ENCODE measurements at regions not wholly inside any gene's neighbourhood (a gene's known extent, or its start where the extent isn't known, plus 50 kb on each side); places are given as distances from the start of the nearest gene placed in this dataset.

DNA sequence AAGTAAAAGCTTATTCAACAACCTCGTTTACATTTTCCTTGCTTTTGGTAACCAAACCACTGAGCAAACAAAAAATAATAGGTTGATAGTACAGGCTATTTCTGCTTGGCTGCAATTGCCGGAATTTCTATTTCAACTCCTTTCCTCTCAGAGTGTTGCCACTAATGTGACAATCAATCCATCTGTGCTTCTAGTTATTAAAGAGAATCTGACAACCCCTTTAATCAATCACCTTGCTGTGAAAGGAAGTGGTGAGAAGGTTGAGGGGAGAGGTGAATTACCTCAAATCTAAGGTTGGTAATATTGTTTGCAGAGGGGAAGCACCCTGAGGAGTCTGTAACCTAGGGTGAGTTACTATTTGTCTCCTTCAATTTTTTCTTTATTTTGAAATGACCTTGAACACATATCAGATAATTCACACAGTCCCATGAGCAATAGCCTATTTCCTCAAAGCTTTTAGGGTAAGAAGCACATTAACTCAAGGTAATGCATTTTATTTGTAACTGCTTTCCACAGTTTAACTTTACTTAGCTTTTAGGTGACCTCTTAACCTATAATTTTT is 603.4 kb downstream of the MMUT start (continued):
- TF ChIP-seq, protein P1, sequence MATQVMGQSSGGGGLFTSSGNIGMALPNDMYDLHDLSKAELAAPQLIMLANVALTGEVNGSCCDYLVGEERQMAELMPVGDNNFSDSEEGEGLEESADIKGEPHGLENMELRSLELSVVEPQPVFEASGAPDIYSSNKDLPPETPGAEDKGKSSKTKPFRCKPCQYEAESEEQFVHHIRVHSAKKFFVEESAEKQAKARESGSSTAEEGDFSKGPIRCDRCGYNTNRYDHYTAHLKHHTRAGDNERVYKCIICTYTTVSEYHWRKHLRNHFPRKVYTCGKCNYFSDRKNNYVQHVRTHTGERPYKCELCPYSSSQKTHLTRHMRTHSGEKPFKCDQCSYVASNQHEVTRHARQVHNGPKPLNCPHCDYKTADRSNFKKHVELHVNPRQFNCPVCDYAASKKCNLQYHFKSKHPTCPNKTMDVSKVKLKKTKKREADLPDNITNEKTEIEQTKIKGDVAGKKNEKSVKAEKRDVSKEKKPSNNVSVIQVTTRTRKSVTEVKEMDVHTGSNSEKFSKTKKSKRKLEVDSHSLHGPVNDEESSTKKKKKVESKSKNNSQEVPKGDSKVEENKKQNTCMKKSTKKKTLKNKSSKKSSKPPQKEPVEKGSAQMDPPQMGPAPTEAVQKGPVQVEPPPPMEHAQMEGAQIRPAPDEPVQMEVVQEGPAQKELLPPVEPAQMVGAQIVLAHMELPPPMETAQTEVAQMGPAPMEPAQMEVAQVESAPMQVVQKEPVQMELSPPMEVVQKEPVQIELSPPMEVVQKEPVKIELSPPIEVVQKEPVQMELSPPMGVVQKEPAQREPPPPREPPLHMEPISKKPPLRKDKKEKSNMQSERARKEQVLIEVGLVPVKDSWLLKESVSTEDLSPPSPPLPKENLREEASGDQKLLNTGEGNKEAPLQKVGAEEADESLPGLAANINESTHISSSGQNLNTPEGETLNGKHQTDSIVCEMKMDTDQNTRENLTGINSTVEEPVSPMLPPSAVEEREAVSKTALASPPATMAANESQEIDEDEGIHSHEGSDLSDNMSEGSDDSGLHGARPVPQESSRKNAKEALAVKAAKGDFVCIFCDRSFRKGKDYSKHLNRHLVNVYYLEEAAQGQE (IDR thresholded peaks at IDR 0.05) = no peak
- TF ChIP-seq TAF1 (conservative IDR thresholded peaks at IDR 0.05) (no peak), NR2F2 (IDR thresholded peaks at IDR 0.05) (no peak), FOXA2 (IDR thresholded peaks at IDR 0.05) (no peak)

DNA sequence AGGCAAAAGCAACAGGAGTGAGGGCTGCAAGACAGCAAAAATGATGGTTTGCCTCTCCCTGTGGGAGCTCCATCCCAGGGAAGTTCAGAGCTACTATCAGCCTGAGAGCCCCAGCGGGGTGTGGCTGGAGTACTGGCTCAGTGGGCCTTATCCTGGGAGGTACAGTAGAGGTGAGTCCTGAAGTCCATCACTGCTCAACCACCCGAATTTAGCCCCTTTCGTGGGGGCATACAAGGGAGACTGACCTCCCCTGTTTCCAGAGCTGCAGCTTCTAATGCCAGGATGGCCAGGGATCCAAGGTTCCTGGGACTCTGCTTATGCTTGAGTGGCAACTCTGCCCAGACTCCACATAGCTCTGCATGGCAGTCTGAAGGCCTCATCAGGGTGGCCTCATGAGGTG is 617.8 kb downstream of the MMUT start:
- DNase-seq (ENCODE audit: low spot score) = no peak
- WGBS = 65% methylated on average over 3 of the region's 3 CpGs

More for the DNA sequence above, 617.8 kb downstream of the MMUT start:
- no peaks in the 10 kb centered on the region for H3K4me1 ChIP-seq (ENCODE audit: control insufficient read depth in 4 of 4, insufficient read depth in 4 of 4, low read length in 3 of 4)
- H3K36me3 ChIP-seq (ENCODE audit: control insufficient read depth in 4 of 4, insufficient read depth in 3 of 4, low read depth in 1 of 4, low read length in 3 of 4) = no peaks in the 10 kb centered on the region
- H3K9me3 ChIP-seq (ENCODE audit: control insufficient read depth in 4 of 4, low read length in 3 of 4) = peaks cover 0 to 6% (median 3%) of the 10 kb centered on the region in 4 donors
- TF ChIP-seq, protein P2, sequence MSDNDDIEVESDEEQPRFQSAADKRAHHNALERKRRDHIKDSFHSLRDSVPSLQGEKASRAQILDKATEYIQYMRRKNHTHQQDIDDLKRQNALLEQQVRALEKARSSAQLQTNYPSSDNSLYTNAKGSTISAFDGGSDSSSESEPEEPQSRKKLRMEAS (IDR thresholded peaks at IDR 0.05) = no peak
- TF ChIP-seq, protein P1 (IDR thresholded peaks at IDR 0.05) = no peak
- TF ChIP-seq GABPA (IDR thresholded peaks at IDR 0.05 in 1 of 2, conservative IDR thresholded peaks at IDR 0.05 in 1 of 2) = no peak
- TF ChIP-seq, protein P3, sequence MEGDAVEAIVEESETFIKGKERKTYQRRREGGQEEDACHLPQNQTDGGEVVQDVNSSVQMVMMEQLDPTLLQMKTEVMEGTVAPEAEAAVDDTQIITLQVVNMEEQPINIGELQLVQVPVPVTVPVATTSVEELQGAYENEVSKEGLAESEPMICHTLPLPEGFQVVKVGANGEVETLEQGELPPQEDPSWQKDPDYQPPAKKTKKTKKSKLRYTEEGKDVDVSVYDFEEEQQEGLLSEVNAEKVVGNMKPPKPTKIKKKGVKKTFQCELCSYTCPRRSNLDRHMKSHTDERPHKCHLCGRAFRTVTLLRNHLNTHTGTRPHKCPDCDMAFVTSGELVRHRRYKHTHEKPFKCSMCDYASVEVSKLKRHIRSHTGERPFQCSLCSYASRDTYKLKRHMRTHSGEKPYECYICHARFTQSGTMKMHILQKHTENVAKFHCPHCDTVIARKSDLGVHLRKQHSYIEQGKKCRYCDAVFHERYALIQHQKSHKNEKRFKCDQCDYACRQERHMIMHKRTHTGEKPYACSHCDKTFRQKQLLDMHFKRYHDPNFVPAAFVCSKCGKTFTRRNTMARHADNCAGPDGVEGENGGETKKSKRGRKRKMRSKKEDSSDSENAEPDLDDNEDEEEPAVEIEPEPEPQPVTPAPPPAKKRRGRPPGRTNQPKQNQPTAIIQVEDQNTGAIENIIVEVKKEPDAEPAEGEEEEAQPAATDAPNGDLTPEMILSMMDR (IDR thresholded peaks at IDR 0.05; ENCODE audit: low read depth, low read length, missing input control) = no peak
- no peak overlapping the region for H3K9ac ChIP-seq (ENCODE audit: low read depth in 1 of 2, low read length in 2 of 2)
- H3K27ac ChIP-seq (ENCODE audit: low read depth in 1 of 2, low read length in 2 of 2) = no peak overlapping the region
- H3K27me3 ChIP-seq (ENCODE audit: control insufficient read depth in 4 of 4, insufficient read depth in 4 of 4, low read length in 3 of 4) = no peaks in the 10 kb centered on the region
- H3K4me3 ChIP-seq (ENCODE audit: low read depth in 1 of 3, low read length in 3 of 3) = no peak overlapping the region

Data from liver (tissue), 8 donors.